Choroid plexus epithelial cell (primary cell): ENCODE measurements at regions not wholly inside any gene's neighbourhood (a gene's known extent, or its start where the extent isn't known, plus 50 kb on each side); places are given as distances from the start of the nearest gene placed in this dataset.
A peak's percentile ranks its signal among the peaks of the same experiment; 100 is the strongest.

Experiments used
- DNase-seq: peaks from one replicate; pipeline ENCODE4 v3.0.0-alpha.2; 2010; ENCODE audit warnings: low read depth
- H3K4me3 ChIP-seq: 2 replicates; pipeline ENCODE4 v1.5.1; 2011; ENCODE audit warnings: low read depth, mild to moderate bottlenecking, control low read depth, low read length, moderate library complexity
- TF ChIP-seq, protein P1 (sequence below): conservative IDR thresholded peaks from 2 replicates; pipeline ENCODE4 v1.5.1; 2011; ENCODE audit warnings: low read depth, mild to moderate bottlenecking, control low read depth, inconsistent platforms, low read length, moderate library complexity

GRCh38 chr6:2516059-2516458 is 234.7 kb downstream of the MYLK4 start:
- TF ChIP-seq, protein P1, sequence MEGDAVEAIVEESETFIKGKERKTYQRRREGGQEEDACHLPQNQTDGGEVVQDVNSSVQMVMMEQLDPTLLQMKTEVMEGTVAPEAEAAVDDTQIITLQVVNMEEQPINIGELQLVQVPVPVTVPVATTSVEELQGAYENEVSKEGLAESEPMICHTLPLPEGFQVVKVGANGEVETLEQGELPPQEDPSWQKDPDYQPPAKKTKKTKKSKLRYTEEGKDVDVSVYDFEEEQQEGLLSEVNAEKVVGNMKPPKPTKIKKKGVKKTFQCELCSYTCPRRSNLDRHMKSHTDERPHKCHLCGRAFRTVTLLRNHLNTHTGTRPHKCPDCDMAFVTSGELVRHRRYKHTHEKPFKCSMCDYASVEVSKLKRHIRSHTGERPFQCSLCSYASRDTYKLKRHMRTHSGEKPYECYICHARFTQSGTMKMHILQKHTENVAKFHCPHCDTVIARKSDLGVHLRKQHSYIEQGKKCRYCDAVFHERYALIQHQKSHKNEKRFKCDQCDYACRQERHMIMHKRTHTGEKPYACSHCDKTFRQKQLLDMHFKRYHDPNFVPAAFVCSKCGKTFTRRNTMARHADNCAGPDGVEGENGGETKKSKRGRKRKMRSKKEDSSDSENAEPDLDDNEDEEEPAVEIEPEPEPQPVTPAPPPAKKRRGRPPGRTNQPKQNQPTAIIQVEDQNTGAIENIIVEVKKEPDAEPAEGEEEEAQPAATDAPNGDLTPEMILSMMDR, result no peak
- H3K4me3 ChIP-seq, result no peak overlapping the region
- DNase-seq, result no peak

DNA sequence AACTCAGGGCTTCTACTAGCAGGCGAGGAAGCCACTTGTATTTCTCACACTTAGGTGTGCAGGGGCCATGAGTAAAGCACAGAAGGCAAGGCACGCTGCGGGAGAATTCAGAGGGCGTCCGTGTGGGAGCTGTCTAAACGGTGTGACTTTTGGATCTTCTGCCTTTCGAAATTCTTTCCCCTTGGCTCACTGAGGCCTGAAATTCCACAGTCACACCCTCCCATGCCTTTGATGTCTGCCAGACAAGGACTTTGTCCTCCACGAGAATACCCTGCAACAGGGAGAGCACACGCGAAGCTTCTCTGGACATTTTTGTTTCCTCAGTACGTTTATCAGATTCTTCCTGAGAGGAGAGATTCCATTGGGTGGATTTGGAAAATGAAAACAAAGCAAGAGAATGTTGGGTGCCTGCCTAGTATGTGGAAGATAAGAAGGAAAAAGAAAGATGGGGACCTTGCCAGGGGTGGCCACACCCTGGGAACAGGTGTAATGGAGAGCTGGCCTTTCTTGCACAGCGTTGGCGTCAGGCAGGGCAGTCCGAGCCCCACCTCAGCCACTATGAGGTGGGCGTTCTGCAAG is 235.7 kb downstream of the MYLK4 start:
- DNase-seq, result no peak
- no peak overlapping the region for H3K4me3 ChIP-seq
- TF ChIP-seq, protein P1, result no peak

DNA sequence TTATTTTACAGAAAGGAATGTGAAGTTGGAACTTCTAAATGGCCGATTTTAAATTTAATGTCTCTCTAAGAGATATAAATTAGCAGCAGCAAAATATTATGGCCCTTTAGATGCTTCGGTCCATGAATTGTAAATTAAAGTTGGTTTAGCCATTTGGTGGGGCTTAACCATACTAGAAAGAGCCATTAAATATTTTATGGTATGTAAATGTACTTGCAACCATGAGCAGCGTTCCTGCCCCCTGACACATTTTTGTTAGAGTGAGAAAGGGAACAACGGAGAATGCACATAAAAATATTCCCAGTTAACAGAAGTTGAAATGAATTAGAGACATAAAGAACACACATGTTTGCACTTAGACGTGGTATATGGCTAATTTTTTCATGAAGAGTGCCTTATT is 237.9 kb downstream of the MYLK4 start:
- TF ChIP-seq, protein P1, result no peak
- H3K4me3 ChIP-seq, result no peak overlapping the region
- DNase-seq, result no peak

DNA sequence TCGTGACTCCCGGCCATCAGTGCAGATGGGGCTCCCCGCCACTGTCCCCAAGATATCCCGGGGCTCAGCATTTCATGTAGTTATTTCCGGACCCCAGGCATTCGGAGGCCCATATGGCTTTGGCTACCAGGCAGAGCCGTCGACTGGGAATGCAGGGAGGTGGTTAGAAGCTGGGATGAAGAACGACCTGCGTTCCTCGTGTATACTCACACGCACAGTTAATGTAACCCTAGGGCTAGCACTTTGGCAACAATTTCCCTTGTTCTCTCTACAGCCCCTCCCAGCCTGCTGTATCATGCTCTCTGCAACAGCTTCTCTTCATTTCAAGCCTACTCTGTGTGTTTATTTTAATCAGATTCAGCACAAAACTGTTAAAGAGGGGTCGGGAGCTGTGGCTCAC is 240.4 kb downstream of the MYLK4 start:
- H3K4me3 ChIP-seq, result no peak overlapping the region
- TF ChIP-seq, protein P1, result no peak

DNA sequence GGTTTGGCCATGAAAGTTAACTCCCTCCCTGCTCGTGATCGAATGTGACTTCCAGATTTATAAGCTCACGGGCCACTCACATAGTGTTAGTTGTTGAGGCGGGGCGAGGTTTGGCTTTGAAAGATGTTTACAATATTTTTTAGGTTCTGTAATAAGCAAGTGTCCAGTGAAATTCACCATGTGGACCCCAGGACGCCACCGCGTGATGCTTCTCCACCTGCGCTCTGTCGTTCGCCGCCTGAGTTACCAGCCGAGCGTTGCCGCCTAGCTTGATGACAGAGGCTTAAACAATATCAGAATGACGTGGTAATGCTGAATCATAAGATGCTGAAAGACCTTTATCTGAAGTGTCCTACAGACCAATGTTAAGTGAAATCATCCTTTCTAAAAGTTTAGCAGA is 241.0 kb downstream of the MYLK4 start:
- TF ChIP-seq, protein P1, result no peak
- H3K4me3 ChIP-seq, result no peak overlapping the region

More for the DNA sequence above, 240.4 kb downstream of the MYLK4 start:
- peak; percentile 21 for DNase-seq

DNA sequence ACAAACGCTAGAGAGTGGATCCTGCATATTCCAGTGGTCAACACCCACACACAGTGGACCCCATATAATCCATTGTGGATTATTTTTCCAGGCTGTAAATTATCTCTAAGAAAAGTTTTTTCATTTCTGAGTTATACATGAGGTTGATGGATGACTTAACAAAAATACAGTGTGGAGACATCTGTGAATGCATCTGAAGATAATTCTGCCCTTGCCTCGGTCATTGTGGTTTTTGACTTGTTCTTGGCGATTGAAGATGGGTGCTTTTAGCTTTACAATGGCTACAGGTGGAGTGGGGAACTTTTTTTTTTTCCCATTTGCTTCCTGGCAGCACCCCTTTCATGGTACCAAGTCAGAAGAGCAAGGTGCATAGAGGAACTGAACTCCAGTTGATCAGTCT is 242.7 kb downstream of the MYLK4 start:
- DNase-seq, result no peak
- no peak overlapping the region for H3K4me3 ChIP-seq
- TF ChIP-seq, protein P1, result no peak

More for the DNA sequence above, 241.0 kb downstream of the MYLK4 start:
- DNase-seq, result no peak

DNA sequence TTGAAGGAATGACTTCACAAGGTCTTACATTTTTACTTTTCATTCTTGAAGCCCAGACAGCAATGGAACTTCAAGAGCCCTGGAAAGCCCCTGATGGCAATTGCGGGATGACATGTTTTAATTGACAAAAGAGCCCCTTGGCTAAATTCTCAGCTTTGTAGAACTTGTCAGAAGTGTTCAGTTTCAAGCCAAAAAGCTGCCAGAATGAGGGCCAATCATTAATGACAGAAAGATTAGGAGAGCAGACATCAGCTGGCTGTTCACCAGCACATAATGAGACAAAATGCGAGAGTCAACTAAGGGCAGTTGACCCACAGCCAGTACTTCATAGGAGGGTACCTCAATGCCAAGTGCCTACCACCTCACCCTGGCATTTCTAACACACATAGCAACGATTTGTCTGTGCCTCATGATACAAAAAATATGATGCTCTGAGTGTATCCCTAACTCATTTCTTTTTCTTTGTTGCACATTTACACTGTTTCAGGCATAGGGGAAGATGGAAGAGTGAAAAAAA is 243.1 kb downstream of the MYLK4 start:
- TF ChIP-seq, protein P1, result no peak
- H3K4me3 ChIP-seq, result no peak overlapping the region
- DNase-seq, result no peak
